NCI-H748 (cell line): ENCODE measurements at regions not wholly inside any gene's neighbourhood (a gene's known extent, or its start where the extent isn't known, plus 50 kb on each side); places are given as distances from the start of the nearest gene placed in this dataset.

ENCODE experiments used
- DNase-seq: peaks from one replicate; lab custom pipeline; 2025; ENCODE audit not compliant: unreplicated experiment; lab: John Stamatoyannopoulos, UW

DNA sequence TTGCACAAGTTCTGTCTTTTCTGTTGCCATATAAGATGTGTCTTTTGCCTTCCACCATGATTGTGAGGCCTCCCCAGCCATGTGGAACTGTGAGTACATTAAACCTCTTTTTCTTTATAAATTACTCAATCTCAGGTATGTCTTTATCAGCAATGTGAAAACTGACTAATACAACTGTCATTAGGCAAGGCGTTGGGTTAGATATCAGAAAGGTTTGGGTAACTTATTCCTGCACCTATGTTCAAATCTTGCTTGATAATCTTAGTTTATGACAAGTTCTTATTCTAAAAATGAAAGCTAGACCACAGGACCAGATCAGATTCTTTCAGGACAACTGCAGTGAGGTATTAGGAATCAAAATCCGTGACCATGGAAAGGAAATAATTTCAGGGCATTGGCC, 160.6 kb upstream of the BDNF start:
- DNase-seq, result no peak

DNA sequence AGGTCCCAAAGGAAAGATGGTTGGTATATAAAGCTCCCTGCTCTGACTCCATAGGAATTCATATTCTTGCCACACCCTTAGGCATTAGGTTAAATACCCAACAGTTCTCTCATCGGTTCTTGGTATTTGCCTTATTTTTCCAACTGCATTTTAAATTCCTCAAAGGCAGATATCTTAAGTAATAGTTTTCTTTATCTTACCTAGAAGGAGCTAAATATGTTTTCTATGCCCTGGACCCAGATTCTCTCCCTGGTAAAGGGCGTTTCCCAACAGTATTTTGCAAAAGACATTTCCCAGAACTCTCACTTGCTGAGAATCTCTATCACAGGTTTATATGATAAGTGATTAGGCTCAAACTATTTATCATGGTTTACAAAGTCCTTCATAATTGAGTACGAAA, 158.6 kb upstream of the BDNF start:
- DNase-seq, result no peak

DNA sequence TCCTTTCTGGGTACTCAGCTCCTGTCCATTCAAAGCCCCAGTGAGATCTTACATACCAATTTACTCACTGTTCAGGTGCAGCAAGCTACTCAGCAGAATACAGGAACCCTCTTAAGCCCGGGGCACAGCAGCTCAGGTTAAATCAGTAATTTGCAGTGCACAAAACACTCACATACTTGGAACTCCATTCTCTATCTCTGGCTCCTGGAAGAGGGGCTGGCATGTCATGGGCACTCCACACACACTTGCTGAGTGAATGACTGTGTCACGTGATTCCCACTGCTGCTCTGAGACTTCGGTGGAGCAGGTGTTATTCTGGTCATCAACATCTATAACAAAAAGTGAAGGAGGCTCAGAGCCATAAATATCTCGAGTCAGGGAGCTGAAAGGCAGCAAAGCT, 157.3 kb upstream of the BDNF start:
- no peak for DNase-seq

DNA sequence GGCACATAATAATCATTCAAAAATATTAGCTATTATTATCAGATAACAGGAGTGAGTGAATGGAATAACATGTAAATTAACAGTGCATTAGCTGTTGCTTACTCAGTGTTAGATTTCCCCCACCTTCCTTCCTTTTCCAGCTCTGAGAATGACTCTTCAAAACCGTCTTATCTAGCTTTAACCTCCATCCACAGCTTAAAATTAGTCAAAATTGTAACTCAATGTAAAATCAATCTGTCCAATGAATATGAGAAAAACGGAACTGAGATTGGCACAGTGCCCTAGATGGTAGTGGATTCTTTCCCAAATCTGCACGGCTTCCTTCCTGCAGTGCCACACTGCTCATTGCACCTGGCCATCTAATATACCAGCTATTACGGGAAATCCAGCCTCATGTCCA, 156.8 kb upstream of the BDNF start:
- DNase-seq, result no peak

DNA sequence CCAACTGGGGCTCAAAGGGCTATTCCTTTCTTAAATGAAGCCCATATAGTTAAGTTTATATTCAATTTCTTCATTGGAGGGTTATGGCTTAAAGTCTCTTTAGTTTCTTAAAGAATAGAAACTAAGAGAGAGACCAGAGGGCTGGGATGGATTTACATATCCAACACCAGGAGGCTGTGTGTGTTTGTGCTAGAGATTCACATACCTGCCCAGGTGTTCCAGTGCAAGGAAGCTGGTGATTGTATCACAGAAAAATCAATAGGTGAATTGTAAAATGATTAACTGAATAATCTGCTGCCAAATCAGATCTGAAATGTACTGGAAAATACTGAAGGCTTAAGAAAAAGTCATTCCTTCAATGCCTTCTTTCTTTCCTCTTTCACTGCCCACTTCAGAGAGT, 148.2 kb upstream of the BDNF start:
- no peak for DNase-seq

DNA sequence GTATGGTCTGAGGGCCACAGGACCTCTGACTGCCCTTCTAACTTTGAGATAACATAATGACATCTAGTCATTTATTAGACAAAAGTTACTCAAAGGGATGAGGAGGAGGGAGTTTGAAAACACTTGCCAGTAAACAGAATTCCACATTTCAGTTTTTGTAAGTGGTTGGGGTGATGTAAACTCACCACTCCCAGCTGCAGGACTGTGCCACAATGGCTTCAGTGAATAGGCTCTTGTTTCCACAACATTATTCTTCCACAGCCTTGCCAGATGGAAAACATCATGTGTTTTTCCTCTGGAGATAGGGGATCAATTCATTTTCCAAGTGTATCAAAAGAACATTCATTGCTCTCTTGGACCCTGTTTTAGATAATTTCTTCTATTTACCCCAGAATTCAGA, 147.2 kb upstream of the BDNF start:
- no peak for DNase-seq

DNA sequence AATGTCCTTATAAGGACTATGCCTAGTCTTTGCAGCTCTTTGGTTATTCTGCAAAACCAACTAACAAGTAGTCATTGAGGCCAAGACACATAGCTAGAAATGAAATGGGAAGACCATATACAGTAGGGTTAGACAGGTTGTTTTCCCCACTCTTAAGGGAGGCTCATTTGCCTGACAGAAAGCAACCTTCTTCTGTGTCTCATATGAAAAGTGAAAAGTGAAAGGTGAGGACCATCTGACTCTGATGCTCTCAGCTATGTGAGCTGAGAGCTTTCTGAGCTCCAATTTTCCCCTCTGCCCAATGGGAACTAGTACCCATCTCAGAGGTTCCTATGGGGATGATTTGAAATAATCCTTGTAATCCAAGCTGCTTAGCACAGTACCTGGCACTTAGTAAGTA, 142.0 kb upstream of the BDNF start:
- DNase-seq, result no peak

DNA sequence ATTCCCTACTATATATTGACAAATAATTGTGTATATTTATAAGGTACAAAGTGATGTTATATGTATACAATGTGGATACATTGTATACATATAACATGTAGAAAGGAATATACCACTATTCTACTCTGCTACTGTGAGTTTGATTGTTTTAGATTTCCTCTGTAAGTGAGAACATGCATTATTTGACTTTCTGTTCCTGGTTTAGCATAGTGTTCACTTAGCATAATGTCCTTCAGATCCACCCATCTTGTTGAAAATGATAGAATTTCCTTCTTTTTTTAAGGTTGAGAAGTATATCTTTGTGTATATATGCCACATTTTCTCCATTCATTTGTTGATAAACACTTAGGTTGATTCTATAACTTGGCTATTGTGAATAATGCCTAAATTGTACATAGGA, 140.8 kb upstream of the BDNF start:
- DNase-seq, result no peak

DNA sequence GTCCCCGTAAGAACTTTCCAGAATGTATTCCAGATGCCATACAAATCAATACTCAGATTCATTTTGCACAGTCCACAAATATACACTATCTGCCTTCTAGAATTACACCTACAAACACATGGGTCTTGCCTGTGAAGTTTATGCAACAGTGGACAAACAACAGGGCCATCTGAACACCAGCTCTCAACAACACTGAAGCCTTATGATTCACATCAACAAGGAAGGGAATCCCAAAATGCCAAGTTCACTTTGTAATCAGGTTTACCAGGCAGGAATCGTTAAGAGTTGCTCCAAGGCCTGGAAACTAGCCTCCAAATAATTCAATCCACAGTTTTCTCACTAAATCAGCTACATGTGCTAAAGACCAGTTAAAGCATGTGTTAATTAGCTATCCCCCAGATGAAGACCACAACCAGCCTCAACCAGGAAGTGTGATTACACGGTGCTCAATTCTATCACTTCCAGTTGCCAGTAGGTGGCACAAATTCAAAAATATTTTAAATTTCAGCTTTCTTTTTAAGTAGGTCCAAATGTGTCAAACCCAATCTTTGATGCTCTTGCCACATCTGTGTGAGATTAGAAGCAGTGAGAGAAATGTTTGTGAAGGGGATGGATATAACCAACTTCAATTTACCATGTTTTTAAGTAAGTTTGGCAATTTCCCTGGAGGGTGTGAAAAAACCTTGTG, 139.1 kb upstream of the BDNF start:
- DNase-seq, result no peak

DNA sequence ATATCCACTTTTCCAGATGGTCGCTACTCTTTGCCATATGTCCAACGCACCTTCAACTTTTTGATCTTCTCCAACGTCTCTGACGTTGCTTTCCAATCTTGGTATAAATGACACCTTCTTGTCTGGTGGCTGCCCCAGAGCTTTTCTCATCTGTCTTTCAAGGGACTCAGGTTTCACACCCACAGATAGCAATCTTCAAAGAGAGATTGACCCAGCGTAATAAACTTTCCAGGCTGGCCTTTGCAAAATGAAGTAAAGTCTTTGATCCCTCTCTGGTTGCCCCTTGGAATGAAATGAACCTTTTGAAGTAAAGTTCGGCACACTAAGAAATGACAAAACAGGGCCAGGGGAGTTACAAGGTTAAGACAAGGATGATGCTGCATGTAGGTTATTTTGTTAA, 138.4 kb upstream of the BDNF start:
- DNase-seq, result no peak

DNA sequence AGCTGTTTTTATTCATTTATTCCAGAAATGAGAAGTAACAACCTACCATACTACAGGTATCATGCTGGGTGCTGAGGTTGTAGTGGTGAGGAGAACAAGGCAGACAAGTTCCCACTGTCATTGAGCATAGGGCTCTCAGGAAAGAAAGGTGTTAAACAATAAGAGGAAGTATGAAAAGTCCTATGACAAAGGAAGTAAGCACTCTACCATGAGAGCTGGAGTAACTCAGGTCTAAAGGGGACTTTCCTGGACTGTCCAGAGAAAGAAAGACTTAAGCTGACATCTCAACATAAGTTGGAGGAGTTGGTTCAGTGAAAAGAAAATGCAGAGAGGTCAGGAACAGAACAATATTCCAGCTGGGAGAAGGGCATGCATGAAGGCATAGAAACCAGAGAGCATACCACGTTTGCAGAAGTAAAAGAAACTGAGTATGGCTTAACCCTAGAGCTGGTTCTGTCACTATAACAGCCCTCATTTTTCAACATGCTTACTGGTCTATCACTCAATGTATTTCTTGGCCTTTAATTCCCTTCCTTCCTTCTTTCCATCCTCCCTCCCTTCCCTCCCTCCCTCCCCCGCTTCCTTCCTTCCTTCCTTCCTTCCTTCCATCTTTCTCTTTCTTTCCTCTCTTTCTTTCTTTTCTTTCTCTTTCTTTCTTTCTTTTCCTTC, 137.8 kb upstream of the BDNF start:
- DNase-seq, result no peak

DNA sequence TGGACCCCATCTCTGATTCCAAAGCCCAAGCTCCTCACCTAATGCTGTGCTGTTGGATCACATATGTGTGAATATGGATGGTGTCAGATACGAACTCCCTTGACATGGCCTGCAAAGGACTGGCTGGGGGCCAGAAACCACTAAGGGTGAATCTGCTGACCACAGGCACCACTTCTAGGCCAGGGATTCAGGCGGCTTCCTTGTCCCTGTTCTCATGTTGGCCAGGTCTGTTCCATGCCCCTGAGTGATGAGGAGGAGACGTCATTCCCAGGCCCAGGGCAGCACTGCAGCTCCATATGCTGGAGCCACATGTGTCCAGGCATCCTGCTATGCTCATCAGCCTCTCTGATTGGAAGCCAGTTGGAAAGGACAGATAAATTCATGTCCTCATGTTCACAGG, 130.0 kb upstream of the BDNF start:
- DNase-seq, result no peak

DNA sequence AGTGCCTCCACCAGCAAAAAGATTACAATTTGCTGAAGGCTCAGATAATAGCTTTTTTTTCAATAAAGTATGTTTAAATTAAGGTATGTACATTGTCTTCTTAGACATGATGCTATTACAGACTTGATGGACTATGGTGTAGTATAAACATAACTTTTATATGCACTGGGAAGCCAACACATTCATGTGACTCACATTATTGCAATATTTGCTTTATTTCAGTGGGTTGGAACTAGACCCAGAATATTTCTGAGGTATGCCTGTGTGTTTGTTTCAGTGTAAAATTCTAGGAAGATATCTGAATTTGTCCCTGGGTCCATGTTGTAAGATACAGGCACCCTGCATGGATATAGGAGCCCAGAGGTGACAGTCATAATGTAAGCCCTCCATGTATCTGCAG, 120.0 kb upstream of the BDNF start:
- no peak for DNase-seq

DNA sequence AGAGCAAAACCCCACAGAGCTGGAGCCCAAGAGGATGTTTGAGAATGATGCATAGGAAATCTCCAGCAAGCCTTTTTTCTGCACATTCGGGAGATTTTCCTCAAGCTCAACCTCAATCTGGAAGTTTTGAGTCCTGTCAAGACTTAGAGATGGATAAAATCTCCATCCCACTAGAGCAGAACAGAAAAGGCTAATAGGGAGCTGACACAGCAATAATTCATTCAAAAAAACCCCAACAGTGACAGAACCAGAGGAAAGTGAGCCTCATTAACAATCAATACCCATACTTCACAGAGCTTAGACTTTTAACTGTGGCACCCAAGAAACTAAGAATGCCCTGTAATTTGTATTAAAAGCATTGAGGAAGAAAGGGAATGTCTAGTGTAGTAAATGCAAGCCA, 115.9 kb upstream of the BDNF start:
- DNase-seq, result no peak

DNA sequence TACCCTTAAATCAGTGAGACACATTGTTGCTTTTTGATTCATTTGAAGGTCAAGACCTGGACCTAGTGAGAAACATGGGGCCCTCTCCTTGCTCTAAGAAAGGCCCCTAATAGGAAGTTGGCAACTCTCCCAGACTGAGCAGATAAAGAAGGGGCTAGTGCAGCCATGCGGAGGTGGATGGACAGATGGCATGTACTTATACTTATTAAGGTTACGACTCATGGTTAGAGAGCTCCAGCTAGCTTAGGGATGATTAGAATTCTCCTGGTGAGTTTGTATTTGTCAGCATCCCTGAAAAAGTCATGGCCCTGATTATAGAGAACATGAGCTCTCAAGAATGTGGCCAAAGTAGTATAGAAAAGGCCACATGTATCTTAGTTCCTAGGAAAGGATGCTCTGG, 112.1 kb upstream of the BDNF start:
- DNase-seq, result no peak

DNA sequence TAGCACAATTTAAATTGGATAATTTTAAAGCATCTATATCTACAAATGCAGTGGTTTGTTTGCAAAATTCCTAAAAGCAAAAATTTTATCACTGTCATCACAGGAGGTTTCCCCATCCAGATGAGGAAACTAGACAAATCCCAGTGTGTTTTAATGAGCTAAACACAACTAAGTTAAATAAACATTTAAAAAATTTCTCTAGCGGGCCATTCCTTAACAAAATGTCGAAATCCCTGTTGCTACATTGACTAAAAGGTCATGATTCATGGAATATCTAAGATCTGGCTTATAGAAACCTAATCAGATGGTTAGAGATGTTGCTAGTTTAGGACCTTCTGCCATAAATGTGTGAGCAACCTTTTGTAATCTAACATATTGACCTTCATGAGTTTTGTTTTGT, 107.3 kb upstream of the BDNF start:
- no peak for DNase-seq

DNA sequence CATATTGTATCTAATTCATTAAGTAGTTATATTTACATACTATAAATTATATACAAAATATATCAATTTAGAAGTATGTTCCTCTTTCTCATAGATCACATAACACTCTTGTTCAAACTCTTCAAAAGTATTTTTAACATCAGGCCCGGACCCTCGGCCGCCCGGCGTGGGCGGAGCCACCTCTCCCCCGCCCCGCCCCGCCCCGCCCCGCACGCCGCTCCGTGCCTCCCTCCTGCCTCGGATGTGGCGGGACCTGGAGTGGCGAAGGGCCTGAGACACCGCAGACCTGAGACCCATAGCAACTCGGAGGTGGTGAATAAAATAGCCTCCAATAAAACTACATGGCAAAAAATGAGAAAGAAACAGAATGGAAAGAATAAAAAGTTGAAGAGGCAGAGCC, 105.9 kb upstream of the BDNF start:
- DNase-seq, result no peak

DNA sequence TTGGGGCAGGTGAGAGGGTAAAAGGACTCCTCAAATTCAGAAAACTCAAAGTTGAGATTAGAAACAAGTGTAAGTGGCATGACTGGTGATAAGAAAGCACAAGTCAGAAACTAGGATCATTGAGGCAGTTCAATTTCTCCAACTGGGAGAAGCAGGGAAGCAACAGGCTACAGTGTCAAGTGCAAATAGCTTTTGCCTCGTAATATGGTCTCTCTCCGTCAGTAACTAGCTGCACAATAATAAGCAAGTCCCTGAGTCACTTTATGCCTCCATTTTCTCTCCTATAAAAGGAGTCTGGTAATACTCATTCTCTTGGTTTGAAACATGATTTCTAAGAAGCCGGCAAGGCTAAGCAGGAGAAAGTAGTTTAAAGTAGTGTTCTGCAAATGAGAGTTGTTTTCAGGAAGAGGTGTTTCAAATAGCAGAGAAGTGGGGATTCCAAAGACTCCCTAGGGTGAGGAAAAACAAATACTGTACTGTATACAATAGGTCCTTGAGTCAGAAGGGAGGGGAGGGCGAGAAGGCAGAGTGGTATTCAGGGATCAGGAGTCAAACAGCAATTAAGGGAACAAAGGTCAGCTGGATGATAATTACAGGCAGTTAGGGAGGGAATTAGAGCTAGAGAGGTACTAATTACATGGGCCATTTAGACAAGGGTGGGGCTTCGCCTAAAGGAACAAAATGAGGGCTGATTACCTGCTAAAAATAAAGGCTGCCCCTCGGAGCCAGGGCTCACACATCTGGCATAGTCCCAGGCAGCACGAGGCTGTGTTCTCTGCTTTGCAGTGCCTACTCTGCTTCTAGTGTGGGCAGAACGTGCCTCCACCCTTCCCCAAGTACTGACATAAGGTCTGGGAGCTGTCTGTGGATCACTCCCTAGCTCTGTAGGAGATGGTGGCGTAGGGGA, 96.0 kb upstream of the BDNF start:
- peak; percentile 99 for DNase-seq

DNA sequence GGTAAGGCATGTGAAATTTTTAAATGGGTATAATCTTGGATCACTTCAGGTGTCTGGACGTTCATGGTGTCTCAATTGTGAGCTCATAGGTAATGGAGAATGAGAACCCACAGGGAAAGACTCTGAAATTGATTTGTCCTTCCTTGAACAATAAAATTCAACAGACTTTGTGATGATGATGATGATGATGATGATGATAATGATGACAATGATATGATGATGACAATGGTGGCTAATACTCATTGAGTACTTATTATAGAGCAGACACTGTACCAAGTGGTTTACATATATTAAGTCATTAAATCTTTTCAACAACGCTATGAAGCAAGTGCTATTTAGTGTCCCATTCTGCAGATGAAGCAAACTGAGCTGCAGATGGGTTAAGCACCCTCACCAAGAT, 86.6 kb upstream of the BDNF start:
- no peak for DNase-seq

DNA sequence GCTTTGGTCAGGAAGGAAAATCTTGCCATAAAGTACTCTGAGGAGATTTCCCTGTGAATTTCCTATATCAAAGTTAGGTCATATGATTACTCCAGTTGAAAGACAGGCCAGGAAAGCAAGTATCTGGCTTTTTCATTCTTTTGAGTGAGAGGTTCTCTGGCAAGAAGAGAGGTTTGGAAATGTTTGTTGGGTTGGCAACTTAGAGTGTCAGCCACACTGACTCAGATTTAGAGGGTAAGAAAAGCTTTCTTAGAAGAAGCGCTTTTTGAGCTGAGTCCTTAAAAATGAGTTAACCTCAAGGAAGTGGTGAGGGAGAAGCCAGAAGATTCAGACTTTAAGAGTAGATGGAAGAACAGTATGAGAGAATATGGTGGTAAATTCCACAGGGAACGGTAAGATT, 86.1 kb upstream of the BDNF start:
- DNase-seq, result no peak

DNA sequence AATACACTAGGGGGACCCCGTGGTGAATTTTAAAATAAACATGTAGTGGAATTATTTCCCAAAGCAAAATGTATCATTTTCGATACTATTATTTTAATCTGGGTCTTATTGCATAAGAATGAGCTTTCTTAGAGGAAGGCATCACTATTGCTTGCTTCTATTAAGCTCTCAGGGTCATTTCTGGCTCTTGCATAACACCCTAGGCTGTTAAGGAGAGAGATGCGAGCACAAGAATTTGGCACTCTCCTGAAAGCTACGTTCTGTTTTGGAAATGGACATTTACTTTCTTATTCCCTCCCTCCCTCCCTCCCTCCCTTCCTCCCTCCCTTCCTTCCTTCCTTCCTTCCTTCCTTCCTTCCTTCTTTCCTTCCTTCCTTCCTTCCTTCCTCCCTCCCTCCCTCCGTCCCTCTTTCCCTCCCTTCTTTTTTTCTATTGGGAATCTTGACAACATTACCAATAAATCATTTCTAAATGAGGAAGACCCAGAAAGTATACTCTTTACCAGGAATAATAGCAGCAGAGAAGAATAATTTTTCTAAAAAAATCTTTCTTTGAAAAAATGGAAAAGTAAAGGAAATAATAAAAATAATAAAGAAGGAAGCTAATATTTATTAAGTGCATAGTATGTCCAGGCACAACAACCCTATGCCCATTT, 83.6 kb upstream of the BDNF start:
- DNase-seq, result no peak

DNA sequence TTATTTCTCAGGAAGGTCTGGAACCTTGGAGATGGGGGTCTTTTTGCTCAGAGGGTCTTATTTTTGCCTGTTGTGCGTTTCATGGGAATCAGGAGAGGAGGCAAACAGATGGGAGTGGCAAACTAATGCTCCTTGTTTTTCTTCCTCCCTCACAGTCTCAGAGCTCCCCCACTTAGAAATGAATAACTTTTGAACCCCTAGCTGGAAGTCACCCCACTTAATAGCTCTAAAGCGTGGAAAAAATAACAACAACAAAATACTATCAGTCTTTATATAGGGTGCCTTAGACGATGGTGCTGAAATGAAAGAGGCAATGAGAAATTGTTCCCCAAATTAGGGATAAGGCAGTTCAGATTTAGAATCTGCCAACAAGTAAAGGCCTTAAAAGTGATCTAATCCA, 76.8 kb upstream of the BDNF start:
- no peak for DNase-seq
